ENCODE measurements at regions not wholly inside any gene's neighbourhood (a gene's known extent, or its start where the extent isn't known, plus 50 kb on each side); places are given as distances from the start of the nearest gene placed in this dataset.
"Not testable (repeated sequence)": the region's sequence is repeated elsewhere in the genome, so short reads cannot be mapped to it uniquely, and the experiment has no call there.

DNA sequence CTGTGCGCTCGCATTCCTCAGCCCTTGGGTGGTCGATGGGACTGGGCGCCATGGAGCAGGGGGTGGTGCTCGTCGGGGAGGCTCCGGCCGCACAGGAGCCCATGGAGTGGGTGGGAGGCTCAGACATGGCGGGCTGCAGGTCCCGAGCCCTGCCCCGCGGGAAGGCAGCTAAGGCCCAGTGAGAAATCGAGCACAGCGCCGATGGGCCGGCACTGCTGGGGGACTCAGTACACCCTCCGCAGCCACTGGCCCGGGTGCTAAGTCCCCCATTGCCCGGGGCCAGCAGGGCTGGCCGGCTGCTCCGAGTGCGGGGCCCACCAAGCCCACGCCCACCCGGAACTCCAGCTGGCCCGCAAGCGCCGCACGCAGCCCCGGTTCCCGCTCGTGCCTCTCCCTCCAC lies 104.1 kb downstream of the SRGAP2 start:
- TF ChIP-seq LEF1 (IDR thresholded peaks at IDR 0.05; ENCODE audit: borderline replicate concordance); BHLHE40 (IDR thresholded peaks at IDR 0.05; ENCODE audit: borderline replicate concordance); SUZ12 (IDR thresholded peaks at IDR 0.05); ZNF384 (IDR thresholded peaks at IDR 0.05); L3MBTL2 (conservative IDR thresholded peaks at IDR 0.05); ELF4 (IDR thresholded peaks at IDR 0.05); NFRKB (IDR thresholded peaks at IDR 0.05); FOXK2 (IDR thresholded peaks at IDR 0.05); FOXM1 (IDR thresholded peaks at IDR 0.05; ENCODE audit: borderline replicate concordance); TARDBP (IDR thresholded peaks at IDR 0.05): not testable (repeated sequence)

Measured in HEK293T (cell line).